HG03439 (cell line): ENCODE measurements at regions not wholly inside any gene's neighbourhood (a gene's known extent, or its start where the extent isn't known, plus 50 kb on each side); places are given as distances from the start of the nearest gene placed in this dataset.

Source experiments
- ATAC-seq: cut with Tn5 transposase; IDR thresholded peaks from one replicate; pipeline ENCODE4 v1.9.1; 2021; ENCODE audit warnings: mild to moderate bottlenecking, moderate library complexity; ENCODE audit not compliant: unreplicated experiment

DNA sequence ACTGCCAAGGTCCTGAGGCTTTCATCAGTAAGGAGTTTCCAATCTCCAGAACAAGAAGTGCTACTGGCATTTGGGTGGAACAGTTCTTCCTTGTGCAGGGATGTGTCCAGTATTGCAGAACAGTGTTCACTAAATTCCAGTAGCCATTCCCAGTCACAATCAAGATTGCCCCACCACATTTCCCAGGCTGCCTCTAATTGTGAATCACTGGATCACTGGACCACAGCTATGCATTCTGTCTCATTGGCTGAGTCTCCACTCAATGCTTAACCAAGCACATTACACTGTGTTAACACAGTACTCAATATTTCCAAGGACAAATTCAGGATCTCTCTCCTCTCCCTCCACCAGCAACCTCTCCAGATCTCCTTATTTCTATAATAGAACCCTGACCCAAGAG lies 160.2 kb upstream of the CCDC150 start:
- ATAC-seq, result no peak

- ATAC-seq, result peak; percentile 45
Measured at GRCh38 chr2:196480653-196481323, 158.7 kb upstream of the CCDC150 start.

GRCh38 chr2:196481324-196481697 lies 158.2 kb upstream of the CCDC150 start:
- ATAC-seq, result peak; percentile 49

GRCh38 chr2:196482119-196483065 lies 157.1 kb upstream of the CCDC150 start:
- ATAC-seq, result no peak

- no peak for ATAC-seq
Measured at GRCh38 chr2:196486146-196486545, 153.4 kb upstream of the CCDC150 start.

DNA sequence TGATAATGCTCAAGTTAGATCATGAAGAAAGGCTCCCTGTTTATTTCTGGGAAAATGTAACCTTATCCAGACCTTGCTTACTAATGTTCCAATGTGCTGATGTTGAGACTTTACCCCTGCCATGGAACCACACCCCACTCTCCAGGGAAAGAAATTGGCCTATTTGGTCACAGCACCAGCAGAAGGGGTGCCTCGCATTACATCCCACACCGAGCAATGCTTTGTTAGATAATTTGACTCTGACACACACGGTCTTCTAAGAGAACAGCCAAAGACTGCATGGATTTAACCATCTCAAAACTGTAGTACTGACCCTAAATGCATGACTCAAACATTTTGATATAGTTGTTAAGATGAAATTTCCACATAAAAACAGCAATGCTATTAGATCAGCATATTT lies 152.1 kb upstream of the CCDC150 start:
- ATAC-seq, result no peak

DNA sequence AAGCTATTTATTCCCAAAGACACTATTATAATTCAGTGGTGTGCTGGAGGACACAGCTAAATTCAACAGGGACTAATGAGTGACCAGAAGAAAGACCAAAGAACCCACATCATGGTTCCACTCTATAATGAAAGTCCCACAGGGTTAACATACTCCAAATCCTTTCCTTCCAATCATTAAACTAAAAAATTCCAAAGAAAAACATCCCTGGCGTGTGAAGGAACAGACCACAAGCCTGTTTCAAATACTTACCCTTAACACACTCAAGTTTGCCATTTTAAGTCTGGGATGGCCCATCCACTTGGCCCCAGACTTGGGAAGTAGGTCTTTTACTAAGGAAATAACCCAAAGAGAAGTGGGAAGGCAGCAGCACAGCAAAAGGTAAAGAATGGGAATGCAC lies 150.1 kb upstream of the CCDC150 start:
- ATAC-seq, result no peak

GRCh38 chr2:196492946-196493345 lies 146.6 kb upstream of the CCDC150 start:
- no peak for ATAC-seq

- ATAC-seq, result no peak
Measured at GRCh38 chr2:196498962-196499361, 140.6 kb upstream of the CCDC150 start.

- no peak for ATAC-seq
Measured at GRCh38 chr2:196499686-196500085, 139.8 kb upstream of the CCDC150 start.

DNA sequence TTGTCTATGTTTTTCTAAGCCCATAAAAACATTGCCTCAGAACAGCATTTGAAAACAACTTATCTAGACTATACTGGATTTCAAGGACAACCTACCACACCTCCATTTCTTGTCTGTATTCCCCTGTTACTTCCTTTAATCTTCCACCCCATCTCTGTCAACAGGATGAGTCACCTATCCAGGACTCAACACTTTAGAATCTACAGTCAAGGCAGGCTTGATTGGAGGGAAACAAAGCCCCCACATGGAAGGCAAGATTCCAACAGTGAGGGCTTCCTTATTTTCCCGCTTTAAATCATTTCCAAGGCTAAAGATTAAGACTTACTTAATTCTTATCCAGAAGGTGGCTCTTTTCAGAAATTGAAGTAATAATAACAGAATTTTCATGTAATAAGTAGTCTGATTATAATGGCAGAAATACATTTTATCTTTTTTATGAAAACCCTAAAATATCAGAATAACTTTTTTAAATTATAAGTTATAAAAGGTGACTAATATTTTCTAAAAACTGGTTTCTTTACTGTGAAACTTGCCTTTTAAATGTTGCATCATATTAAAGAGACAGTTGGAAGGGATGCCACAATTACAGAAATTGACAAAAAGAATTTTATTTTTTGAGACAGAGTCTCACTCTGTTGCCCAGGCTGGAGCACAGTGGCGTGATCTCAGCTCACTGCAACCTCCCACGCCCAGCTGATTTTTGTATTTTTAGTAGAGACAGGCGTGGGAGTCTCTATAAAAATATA lies 138.7 kb upstream of the CCDC150 start:
- no peak for ATAC-seq

DNA sequence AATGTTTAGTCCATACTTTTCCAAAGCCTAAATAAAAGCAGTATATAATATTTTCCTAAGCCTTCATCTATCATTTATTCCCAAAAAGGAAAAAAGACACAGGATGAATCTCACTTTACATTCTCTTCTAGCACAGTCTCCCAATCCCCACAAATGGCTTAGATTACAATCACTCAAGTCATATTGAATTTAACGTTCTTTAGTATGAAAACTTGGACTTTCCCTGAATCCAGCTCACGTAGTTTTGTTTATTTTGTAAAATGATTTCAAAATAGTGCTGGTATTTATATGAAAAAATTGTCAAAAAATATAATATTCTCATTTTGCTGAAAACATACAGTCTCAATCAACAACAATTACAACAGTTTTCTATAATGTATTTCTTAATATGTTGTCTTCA lies 137.7 kb upstream of the CCDC150 start:
- ATAC-seq, result no peak

- ATAC-seq, result no peak
Measured at GRCh38 chr2:196502386-196502785, 137.1 kb upstream of the CCDC150 start.

GRCh38 chr2:196503398-196503797 lies 136.1 kb upstream of the CCDC150 start:
- no peak for ATAC-seq

- no peak for ATAC-seq
Measured at GRCh38 chr2:196504788-196505187, 134.7 kb upstream of the CCDC150 start.

- ATAC-seq, result no peak
Measured at GRCh38 chr2:196510246-196510645, 129.3 kb upstream of the CCDC150 start.

GRCh38 chr2:196511258-196512168 lies 128.0 kb upstream of the CCDC150 start:
- ATAC-seq, result no peak

DNA sequence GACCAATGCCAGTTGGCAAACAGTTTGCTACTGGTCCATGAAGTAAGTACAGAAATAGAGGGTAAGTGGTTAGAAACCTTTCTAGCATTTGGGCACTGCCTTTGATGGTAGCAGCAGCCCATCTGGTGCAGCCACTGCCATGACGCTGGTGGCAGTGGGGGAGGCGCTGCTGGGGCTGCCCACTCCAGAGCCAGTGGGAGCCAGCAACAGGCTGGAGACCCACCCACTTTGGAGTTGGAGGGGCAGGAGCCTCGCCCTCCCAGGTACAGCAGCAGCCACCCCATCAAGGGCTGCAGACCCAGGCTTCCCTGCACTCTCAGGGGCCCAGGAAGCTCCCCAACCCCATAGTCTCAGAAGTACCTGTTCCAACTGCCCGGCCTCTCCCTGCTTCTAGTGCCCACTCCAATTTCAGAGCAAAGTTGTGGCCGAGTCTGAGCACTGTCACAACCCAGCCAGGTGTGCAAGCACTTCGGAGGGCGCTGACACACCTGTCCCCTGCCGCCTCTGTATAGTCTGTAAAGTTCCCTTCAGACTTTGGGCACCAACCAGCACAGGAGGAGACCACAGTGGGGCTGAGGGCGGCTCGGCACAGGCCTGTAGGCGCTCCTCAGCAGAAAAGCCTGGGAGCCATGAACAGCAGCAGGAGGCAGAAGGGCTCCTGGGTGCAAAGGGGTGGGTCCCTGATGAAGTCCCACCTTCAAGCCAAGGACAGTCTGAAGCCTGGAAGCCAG lies 125.6 kb upstream of the CCDC150 start:
- ATAC-seq, result no peak

DNA sequence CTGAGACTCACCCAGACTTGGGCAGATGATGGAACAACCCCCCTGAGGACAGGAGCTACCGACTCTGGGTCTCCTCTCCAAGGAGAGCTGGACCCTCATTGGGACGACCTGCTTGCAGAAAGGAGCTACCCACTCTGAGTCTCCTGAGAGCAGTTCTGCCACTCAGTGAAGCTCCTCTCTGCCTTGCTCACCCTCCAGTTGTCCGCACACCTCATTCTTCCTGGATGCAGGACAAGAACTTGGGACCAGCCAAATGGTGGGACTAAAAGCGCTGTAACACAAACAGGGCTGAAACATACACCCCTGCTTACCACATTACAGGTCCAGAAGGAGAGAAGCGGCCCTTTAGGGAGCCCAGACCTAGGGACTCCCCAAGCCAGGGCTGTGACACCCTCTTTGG lies 124.9 kb upstream of the CCDC150 start:
- no peak for ATAC-seq

- ATAC-seq, result no peak
Measured at GRCh38 chr2:196515051-196515450, 124.5 kb upstream of the CCDC150 start.
